GM21825 (cell line): ENCODE measurements at regions not wholly inside any gene's neighbourhood (a gene's known extent, or its start where the extent isn't known, plus 50 kb on each side); places are given as distances from the start of the nearest gene placed in this dataset.

Source experiments
- ATAC-seq: cut with Tn5 transposase; IDR thresholded peaks from one replicate; pipeline ENCODE4 v1.9.1; 2021; ENCODE audit warnings: mild to moderate bottlenecking, moderate library complexity; ENCODE audit not compliant: unreplicated experiment

DNA sequence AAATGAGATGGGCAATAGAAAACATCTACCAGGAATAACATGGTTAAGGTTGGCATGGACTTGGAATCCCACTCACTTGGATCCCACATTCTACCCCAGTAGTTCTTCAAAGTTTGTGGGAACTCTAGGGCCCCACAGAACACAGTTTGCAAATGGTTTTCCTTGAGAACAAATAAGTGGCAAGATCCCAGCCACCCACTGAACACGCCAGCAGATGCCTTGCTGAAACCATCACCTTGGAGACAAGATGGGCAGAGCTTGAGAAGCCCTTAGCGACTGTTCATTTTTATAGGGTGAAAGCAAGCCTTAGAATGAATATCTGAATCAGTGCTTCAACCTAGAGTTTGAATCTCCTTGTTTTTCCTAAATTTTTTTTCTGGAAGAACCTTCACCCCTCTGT lies 349.1 kb downstream of the RPS24 start:
- no peak for ATAC-seq

- no peak for ATAC-seq
These were observed 349.9 kb downstream of the RPS24 start for GRCh38 chr10:78383378-78384048.

DNA sequence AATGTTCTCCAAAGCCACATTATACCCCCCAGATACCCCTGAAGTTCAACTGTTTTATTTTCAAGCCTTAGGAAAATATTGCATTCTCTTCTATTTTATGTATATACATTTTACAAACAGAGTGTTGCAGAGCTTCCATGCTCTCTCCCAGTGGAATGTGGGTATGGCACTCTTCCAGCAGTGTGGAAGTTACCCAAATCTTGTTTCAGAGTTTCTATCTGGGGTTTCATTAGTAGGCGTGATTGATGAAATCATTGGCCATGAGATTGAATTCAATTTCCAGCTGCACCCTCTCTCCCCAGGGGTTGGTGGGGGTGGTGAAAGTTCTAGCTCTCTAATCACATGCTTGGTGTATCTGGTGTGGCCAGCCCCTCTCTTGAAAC lies 350.4 kb downstream of the RPS24 start:
- ATAC-seq, result no peak

DNA sequence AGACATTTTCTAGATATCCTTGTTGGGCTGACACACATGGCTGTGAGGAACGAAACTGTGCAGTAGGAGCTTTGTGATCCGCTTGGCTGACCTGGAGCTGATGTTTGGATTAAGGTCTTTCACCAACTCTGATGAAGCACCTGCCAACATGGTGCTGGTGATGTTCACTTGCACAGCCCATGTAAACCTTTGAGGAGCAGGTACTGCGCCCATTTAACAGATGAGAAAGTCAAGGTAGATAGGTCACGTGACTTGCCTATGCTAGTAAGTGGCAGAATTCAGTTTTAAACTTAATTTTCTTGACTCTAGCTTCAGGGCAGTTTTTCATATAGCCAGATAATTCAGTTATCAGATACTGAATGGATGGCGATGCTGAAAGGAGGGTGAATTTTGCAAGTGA lies 351.9 kb downstream of the RPS24 start:
- no peak for ATAC-seq

DNA sequence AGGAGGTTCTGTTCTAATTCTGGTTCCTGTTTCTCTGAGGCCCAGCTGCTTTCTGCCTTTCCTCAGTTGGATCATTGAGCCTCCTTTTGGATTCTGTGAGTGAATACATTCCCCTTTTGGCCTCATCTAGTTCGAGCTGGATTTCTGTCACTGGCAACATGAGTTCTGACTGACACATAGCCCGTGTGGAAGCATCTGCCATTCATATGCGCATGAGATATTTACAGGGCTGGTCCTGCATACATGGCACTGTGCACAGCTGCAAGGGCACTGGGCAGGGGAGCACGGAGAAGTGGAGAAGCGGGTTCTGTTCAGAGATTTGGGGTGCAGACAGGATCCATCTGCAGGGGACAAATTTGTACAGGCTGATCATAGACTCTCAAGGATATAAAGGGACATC lies 352.8 kb downstream of the RPS24 start:
- no peak for ATAC-seq

GRCh38 chr10:78388331-78389050 lies 354.8 kb downstream of the RPS24 start:
- no peak for ATAC-seq

DNA sequence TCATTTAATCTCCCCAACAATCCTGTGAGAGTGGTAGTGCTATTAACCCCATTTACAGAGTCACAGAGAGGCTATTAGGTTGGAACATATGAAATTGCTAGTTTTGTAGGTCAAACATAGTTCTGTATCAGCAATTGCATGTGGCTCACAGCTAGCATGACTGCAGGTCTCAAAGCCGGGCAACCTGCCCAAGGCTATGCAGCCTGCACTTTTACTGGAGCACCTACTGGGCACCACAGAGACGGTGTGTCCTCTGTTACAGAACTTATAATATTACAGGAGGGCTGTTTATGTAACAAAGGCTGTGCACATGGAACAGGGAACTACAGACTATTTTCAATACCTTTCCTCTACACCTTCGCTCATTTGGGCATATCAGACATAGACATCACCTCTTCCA lies 355.8 kb downstream of the RPS24 start:
- no peak for ATAC-seq

GRCh38 chr10:78390051-78390450 lies 356.4 kb downstream of the RPS24 start:
- ATAC-seq, result no peak

DNA sequence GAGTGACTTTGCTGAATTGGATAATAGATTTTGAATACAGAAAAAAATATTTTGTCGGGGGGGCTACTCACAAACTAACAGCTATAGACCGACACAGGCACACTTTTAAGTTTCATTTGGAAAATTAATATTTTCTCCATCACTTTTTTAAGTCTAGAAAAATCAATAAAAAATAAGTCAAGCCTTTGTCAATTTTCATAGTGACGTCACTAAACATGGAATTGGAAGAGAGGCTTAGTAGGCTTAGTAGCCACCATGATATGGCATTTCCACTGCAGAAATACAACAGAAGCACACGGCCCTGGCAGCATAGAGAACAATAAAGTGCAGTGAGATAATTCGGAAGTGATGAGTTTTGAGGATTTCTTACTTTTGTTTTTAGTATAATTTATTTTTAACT lies 357.2 kb downstream of the RPS24 start:
- ATAC-seq, result no peak

DNA sequence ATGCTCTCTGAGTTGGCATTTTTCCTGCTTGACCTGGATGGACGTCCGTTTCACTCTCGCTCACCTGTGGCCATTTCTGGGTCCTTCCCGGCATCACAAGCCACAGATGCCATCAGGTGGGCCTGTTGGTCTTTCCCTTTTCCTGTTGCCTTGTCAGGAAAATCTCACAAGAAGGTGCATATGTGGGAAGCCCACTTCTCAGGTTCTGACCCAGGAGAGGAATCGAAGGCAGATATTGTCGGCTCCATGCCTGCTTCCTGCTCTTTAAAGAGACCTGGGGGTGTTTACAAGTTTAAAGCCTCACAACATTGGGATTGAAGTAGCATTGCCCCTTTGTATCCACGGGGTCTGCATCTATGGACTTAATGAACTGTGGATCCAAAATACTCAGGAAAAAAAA lies 357.9 kb downstream of the RPS24 start:
- ATAC-seq, result no peak

- ATAC-seq, result no peak
These were observed 358.5 kb downstream of the RPS24 start for GRCh38 chr10:78392197-78392596.

GRCh38 chr10:78393094-78393493 lies 359.4 kb downstream of the RPS24 start:
- ATAC-seq, result no peak

GRCh38 chr10:78394047-78394446 lies 360.4 kb downstream of the RPS24 start:
- no peak for ATAC-seq

GRCh38 chr10:78395162-78395561 lies 361.5 kb downstream of the RPS24 start:
- no peak for ATAC-seq

GRCh38 chr10:78396754-78397153 lies 363.1 kb downstream of the RPS24 start:
- ATAC-seq, result no peak

GRCh38 chr10:78397786-78398185 lies 364.1 kb downstream of the RPS24 start:
- no peak for ATAC-seq

DNA sequence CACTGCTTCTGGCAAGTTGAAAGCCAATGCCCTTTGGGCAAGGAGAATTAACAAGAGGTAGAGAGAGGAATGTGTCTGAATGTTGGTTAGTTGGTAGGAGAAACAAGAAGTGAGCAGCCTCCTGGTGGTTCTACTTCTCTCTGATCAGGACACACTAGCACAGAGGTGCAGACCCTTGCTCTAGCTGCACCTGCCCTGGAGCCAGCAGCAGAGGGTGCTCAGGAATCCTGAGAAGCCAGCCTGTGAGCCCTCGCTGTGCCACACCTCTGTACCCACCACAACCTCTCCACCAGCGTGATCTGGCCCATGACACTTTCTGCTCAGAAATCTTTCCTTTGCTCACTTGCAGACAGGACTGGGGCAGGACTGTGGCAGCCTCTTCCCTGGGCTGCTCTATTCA lies 364.7 kb downstream of the RPS24 start:
- no peak for ATAC-seq

GRCh38 chr10:78401624-78402367 lies 368.1 kb downstream of the RPS24 start:
- ATAC-seq, result no peak

- ATAC-seq, result no peak
These were observed 368.9 kb downstream of the RPS24 start for GRCh38 chr10:78402591-78402990.

GRCh38 chr10:78403781-78404180 lies 370.1 kb downstream of the RPS24 start:
- ATAC-seq, result no peak

DNA sequence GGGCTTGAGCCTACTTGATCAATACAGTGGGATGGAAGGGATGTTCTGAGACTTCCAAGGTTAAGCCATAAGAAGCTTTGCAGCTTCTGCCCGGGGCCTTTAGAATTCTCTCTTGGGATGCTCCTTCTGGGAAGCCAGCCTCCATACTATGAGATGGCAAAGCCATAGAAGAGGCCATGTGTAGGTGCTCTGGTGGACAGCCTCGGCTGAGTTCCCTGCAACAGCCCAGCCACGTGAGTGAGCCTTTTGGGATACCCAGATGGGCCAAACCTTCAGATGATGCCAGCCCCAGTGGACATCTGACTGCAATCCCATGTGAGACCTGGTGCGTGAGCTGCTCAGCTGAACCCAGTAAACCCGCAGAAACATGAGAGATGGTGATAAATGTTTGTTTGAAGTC lies 370.6 kb downstream of the RPS24 start:
- no peak for ATAC-seq

DNA sequence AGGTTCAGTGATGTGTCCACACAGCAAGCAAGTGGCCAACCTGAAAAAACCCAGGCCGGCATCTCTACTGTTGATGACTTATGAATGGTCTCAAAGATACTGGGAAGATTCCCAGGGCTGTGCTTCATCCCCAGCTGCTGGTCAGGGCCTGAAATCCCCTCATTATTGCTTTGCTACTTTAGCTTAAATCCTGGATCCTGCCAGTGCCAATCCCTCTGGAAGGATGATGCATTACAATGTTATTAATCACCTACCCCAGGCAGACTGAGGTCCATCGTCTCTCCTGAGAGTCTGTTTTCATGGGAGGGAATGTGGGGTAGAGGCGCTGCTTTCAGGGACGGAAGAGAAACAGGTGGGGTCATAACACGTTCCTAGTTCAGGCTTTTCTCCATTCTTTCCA lies 371.6 kb downstream of the RPS24 start:
- no peak for ATAC-seq
